Natural killer cell (primary cell): ENCODE measurements at regions not wholly inside any gene's neighbourhood (a gene's known extent, or its start where the extent isn't known, plus 50 kb on each side); places are given as distances from the start of the nearest gene placed in this dataset.

ENCODE experiments used
- ATAC-seq, 3 donors: fragments of 150-1000 bp in 2 of 3; fragments of 200-7000 bp in 1 of 3; cut with Tn5 transposase; 1 replicate in 1 of 3; 2 replicates in 2 of 3; pipeline ENCODE4 v1.10.0; 2021; ENCODE audit warnings: mild to moderate bottlenecking in 2 of 3, moderate library complexity in 2 of 3
- DNase-seq, 2 donors: peaks; one replicate each; pipeline versions ENCODE4 v3.0.0 to v3.0.0-alpha.2; 2013 to 2021; ENCODE audit warnings: mixed read lengths in 1 of 2
- H3K27ac ChIP-seq: one replicate; pipeline ENCODE4 v1.5.1; 2013; ENCODE audit warnings: mild to moderate bottlenecking, low read length
- H3K27me3 ChIP-seq: one replicate; pipeline ENCODE4 v1.6.1; 2013; ENCODE audit warnings: low read length; ENCODE audit not compliant: control insufficient read depth, insufficient read depth
- H3K36me3 ChIP-seq: one replicate; pipeline ENCODE4 v1.6.1; 2013; ENCODE audit warnings: low read length; ENCODE audit not compliant: control insufficient read depth, insufficient read depth
- H3K4me1 ChIP-seq: one replicate; pipeline ENCODE4 v1.6.1; 2013; ENCODE audit warnings: low read length; ENCODE audit not compliant: control insufficient read depth, insufficient read depth
- H3K4me3 ChIP-seq: one replicate; pipeline ENCODE4 v1.5.1; 2013; ENCODE audit warnings: low read length
- H3K9me3 ChIP-seq: one replicate; pipeline ENCODE4 v1.6.1; 2013; ENCODE audit warnings: low read length; ENCODE audit not compliant: control insufficient read depth, insufficient read depth
- H3K27ac Mint-ChIP-seq, 2 donors: one replicate each; pipeline ENCODE4 v1.8.0; 2022; ENCODE audit warnings: mild to moderate bottlenecking in 2 of 2, mixed read lengths in 2 of 2, moderate library complexity in 1 of 2
- H3K27me3 Mint-ChIP-seq, 2 donors: one replicate each; pipeline ENCODE4 v1.8.0; 2022; ENCODE audit warnings: low read depth in 2 of 2, mixed read lengths in 2 of 2
- H3K36me3 Mint-ChIP-seq: one replicate; pipeline ENCODE4 v1.8.0; 2022; ENCODE audit warnings: mixed read lengths
- H3K4me1 Mint-ChIP-seq, 2 donors: one replicate each; pipeline ENCODE4 v1.8.0; 2022; ENCODE audit warnings: mixed read lengths in 2 of 2
- H3K4me3 Mint-ChIP-seq: one replicate; pipeline ENCODE4 v1.8.0; 2022; ENCODE audit warnings: mild to moderate bottlenecking, moderate library complexity, mixed read lengths
- H3K9me3 Mint-ChIP-seq, 2 donors: one replicate each; pipeline ENCODE4 v1.8.0; 2022; ENCODE audit warnings: mixed read lengths in 2 of 2
- CTCF ChIP-seq: fragments of 200-600 bp; IDR thresholded peaks from one replicate; pipeline ENCODE4 v1.8.0; 2022; ENCODE audit warnings: antibody characterized with exemption
- WGBS: methylation state at CpG from one replicate; pipeline ENCODE4 v1.1.7; 2013; ENCODE audit warnings: missing lambda C conversion rate; ENCODE audit not compliant: insufficient coverage; 5-methylcytosine and 5-hydroxymethylcytosine counted together
- intact Hi-C: fragments of 100-400 bp; cut with micrococcal nuclease; formaldehyde crosslinking; loops from one replicate; pipeline ENCODE4 v1.14.2; 2022

GRCh38 chr2:220961143-220961860, 610.8 kb downstream of the EPHA4 start:
- intact Hi-C loops = no loop called here
- ATAC-seq = no peak
- Histone ChIP-seq H3K4me3 (no peak overlapping the region), H3K9me3 (no peaks in the 10 kb centered on the region), H3K27me3 (no peaks in the 10 kb centered on the region), H3K4me1 (no peaks in the 10 kb centered on the region), H3K36me3 (no peaks in the 10 kb centered on the region), H3K27ac (no peak overlapping the region)
- 100% methylated on average over 1 of the region's 2 CpGs for WGBS
- no peak overlapping the region for H3K27ac Mint-ChIP-seq
- no peaks in the 10 kb centered on the region for H3K4me1 Mint-ChIP-seq
- H3K9me3 Mint-ChIP-seq = peaks cover 0 to 3% of the 10 kb centered on the region in 2 donors
- H3K27me3 Mint-ChIP-seq = peaks cover 0 to 14% of the 10 kb centered on the region in 2 donors
- H3K4me3 Mint-ChIP-seq = no peak overlapping the region
- DNase-seq = no peak
- TF ChIP-seq CTCF = no peak
- H3K36me3 Mint-ChIP-seq = no peaks in the 10 kb centered on the region

GRCh38 chr2:220962556-220962955, 609.5 kb downstream of the EPHA4 start:
- no peak overlapping the region for H3K4me3 Mint-ChIP-seq
- H3K27ac Mint-ChIP-seq = no peak overlapping the region
- 79% methylated on average over 1 of the region's 2 CpGs for WGBS
- DNase-seq (no peak), ATAC-seq (no peak)
- Histone ChIP-seq H3K27me3 (no peaks in the 10 kb centered on the region), H3K9me3 (no peaks in the 10 kb centered on the region), H3K4me1 (no peaks in the 10 kb centered on the region), H3K27ac (no peak overlapping the region), H3K36me3 (no peaks in the 10 kb centered on the region), H3K4me3 (no peak overlapping the region)
- H3K4me1 Mint-ChIP-seq = no peaks in the 10 kb centered on the region
- H3K27me3 Mint-ChIP-seq = peaks cover 0 to 6% of the 10 kb centered on the region in 2 donors
- H3K36me3 Mint-ChIP-seq = no peaks in the 10 kb centered on the region
- intact Hi-C loops = no loop called here
- peaks cover 0 to 3% of the 10 kb centered on the region in 2 donors for H3K9me3 Mint-ChIP-seq
- TF ChIP-seq CTCF = no peak

GRCh38 chr2:220963076-220963475, 609.0 kb downstream of the EPHA4 start:
- no peak overlapping the region for H3K27ac Mint-ChIP-seq
- H3K4me3 ChIP-seq = no peak overlapping the region
- no peaks in the 10 kb centered on the region for H3K27me3 ChIP-seq
- DNase-seq = no peak
- H3K4me3 Mint-ChIP-seq = no peak overlapping the region
- peaks cover 0 to 3% of the 10 kb centered on the region in 2 donors for H3K9me3 Mint-ChIP-seq
- H3K36me3 Mint-ChIP-seq = no peaks in the 10 kb centered on the region
- no peak for TF ChIP-seq CTCF
- H3K27ac ChIP-seq = no peak overlapping the region
- H3K27me3 Mint-ChIP-seq = peaks cover 0 to 6% of the 10 kb centered on the region in 2 donors
- no peaks in the 10 kb centered on the region for H3K9me3 ChIP-seq
- no peaks in the 10 kb centered on the region for H3K4me1 Mint-ChIP-seq
- H3K36me3 ChIP-seq = no peaks in the 10 kb centered on the region
- intact Hi-C loops = no loop called here
- H3K4me1 ChIP-seq = no peaks in the 10 kb centered on the region
- ATAC-seq = no peak

GRCh38 chr2:220963930-220964329, 608.2 kb downstream of the EPHA4 start:
- no peak overlapping the region for H3K4me3 ChIP-seq
- H3K27ac ChIP-seq = no peak overlapping the region
- H3K4me1 Mint-ChIP-seq = no peaks in the 10 kb centered on the region
- H3K36me3 ChIP-seq = no peaks in the 10 kb centered on the region
- peaks cover 0 to 6% of the 10 kb centered on the region in 2 donors for H3K27me3 Mint-ChIP-seq
- ATAC-seq = no peak
- no peaks in the 10 kb centered on the region for H3K4me1 ChIP-seq
- intact Hi-C loops = no loop called here
- peaks cover 0 to 3% of the 10 kb centered on the region in 2 donors for H3K9me3 Mint-ChIP-seq
- no peak for DNase-seq
- WGBS = 93% methylated on average over 3 of the region's 3 CpGs
- no peak overlapping the region for H3K27ac Mint-ChIP-seq
- H3K9me3 ChIP-seq = no peaks in the 10 kb centered on the region
- no peak overlapping the region for H3K4me3 Mint-ChIP-seq
- H3K27me3 ChIP-seq = no peaks in the 10 kb centered on the region
- TF ChIP-seq CTCF = no peak
- H3K36me3 Mint-ChIP-seq = no peaks in the 10 kb centered on the region
